ENCODE measurements at regions not wholly inside any gene's neighbourhood (a gene's known extent, or its start where the extent isn't known, plus 50 kb on each side); places are given as distances from the start of the nearest gene placed in this dataset.
"Not testable (repeated sequence)": the region's sequence is repeated elsewhere in the genome, so short reads cannot be mapped to it uniquely, and the experiment has no call there.

- no peak for DNase-seq
Measured at GRCh38 chr5:12208366-12209100, 304.3 kb upstream of the CTNND2 start.

DNA sequence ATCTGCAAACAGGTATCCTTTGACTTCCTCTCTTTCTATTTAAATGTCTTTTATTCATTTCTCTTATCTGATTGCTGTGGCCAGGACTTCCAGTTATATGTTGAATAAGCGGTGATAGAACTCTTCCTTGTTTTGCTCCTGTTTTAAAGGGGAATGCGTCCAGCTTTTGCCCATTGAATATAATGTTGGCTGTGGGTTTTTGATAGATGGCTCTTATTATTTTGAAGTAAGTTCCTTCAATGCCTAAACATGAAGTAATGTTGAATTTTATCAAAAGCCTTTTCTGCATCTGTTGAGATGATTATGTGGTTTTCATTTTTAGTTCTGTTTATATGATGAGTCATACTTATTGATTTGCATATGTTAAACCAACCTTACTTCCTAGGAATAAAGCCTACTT, 300.5 kb upstream of the CTNND2 start:
- DNase-seq = no peak

DNA sequence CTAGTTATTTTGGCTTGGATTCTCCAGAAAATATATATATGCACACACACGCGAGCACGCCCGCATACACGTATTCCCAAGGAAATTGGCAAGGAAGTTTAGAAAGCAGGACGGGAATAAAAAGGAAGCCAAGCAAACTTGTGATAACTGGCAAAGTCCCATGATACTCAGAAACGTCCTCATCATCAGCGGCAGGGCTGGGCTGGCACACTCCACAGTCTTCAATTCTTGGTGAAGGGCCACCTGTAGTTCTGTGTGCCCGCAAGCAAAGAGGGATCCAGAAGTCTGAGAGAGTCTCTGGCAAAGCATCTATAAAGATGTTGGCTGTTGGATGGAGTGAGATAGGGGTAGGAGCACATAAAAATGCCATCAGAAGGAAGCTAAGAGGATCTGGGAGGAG, 289.3 kb upstream of the CTNND2 start:
- no peak for DNase-seq

DNA sequence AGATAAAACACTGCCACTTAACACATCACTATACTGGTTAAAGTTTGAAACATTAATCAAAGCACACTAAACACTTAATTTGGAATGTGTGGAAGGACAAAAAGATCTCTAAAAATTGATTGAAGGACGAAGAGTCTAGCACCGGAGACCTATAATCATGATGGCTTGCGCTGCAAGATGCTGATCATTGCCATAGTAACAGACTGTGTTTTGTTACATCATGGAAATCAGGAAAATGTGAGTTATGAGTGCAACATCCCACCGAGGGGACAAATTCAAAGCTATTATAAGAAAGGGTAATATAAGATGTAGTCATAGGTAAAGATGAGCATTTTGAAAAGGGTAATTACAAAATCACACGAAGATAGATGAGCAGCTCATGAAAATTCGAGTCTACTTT, 278.8 kb upstream of the CTNND2 start:
- DNase-seq = no peak

GRCh38 chr5:12177851-12178250, 273.6 kb upstream of the CTNND2 start:
- no peak for DNase-seq

DNA sequence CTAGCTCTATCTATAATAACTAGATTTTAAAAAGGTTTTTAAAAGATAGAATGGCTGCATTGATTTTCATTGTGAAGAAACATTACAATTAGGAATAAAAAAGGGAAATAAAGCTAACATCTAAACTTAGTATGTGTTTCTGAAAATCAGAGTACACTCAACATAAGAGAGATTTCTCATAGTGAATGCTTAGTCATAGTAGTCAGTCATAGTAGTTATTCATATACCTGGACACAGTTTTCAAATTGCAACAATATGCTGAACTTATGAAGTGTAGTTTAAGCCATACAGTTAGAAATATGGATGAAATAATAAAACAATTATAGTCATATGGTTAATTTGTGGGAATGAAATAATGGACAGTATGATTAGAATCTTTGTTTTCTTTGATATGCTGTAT, 273.0 kb upstream of the CTNND2 start:
- DNase-seq = no peak

DNA sequence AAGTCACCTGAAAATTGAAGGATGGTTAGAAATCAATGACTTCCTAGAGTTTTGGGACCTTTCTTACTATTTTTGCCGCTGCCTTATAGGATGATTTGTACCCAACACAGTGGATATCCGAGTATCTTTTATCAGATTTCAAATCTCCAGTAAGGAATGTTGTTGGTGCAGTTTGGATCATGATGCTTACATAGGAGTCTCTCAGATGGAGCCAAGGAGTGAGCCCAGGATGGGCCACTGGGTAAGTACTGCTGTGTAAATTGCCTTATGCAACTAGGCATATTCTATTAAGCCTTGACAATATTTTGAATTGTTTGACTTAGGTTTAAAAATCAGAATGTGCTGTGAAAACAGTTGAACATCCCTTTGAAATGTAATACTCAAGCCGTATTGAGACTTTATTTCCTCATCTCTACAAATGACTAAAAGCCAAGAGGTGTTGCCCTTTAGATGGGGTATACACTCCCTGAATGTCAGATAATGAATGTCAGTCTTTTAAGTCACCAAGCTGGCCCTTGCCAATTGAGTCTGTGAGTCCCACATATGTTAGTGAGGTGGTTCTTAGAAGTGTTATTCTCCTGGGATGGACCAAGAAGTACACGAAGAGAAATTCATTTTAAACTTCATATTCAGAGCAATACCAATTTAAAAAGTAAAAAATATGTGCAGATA, 271.8 kb upstream of the CTNND2 start:
- no peak for DNase-seq

- DNase-seq = no peak
Measured at GRCh38 chr5:12174734-12175133, 270.5 kb upstream of the CTNND2 start.

DNA sequence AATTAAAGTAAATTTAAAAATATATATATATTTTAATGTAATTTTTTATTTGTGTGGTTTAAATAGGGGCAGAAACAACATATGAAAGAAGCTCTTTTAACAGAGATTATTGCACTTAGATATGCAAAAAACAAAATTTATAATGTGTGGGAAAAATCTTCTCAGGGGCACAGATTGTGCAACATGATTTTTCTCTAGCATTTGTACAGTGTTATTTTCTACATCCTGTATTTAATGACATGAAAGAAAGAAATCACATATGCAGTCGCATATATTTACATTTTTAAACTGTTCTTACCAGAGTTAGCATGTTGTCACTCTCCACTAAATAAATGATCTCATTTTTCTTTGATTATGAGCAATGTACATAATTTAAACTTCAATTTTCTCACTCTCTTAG, 265.3 kb upstream of the CTNND2 start:
- no peak for DNase-seq

- DNase-seq = no peak
Measured at GRCh38 chr5:12162863-12163262, 258.6 kb upstream of the CTNND2 start.

DNA sequence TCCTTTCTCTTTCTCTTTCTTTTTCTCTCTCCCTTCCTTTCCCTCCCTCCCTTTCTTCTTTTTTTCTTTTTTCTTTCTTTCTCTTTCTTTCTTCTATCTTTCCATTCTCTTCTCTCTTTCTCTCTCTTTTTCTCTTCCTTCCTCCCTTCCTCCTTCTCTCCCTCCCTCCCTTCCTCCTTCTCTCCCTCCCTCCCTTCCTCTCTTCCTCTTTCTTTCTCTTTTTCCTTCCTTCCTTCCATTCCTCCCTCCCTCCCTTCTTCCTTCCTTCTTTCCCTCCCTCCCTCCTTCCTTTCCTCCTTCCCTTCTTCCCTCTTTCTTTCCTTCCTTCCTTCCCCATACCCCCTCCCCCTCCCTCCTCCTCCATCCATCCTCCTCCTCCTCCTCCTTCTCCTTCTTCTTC, 243.3 kb upstream of the CTNND2 start:
- no peak for DNase-seq

GRCh38 chr5:12141496-12141895, 237.2 kb upstream of the CTNND2 start:
- no peak for DNase-seq

DNA sequence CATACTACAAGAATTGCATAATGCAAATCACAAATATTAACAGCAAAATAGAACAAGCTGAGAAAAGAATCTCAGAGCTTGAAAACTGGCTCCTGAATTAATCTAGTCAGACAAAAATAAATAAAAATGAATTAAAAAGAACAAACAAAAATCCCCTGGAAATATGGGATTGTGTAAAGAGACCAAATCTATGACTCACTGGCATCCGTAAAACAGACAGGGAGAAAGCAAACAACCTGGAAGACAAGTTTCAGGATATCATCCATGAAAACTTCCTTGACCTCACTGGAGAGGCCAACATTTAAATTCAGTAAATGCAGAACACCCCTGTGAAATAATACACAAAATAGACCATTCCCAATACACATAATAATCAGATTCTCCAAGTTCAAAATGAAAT, 229.3 kb upstream of the CTNND2 start:
- no peak for DNase-seq

- DNase-seq = not testable (repeated sequence)
Measured at GRCh38 chr5:12131020-12131419, 226.8 kb upstream of the CTNND2 start.

GRCh38 chr5:12125895-12126294, 221.6 kb upstream of the CTNND2 start:
- no peak for DNase-seq

GRCh38 chr5:12119657-12120056, 215.4 kb upstream of the CTNND2 start:
- DNase-seq = no peak

GRCh38 chr5:12114075-12114474, 209.8 kb upstream of the CTNND2 start:
- DNase-seq = no peak

DNA sequence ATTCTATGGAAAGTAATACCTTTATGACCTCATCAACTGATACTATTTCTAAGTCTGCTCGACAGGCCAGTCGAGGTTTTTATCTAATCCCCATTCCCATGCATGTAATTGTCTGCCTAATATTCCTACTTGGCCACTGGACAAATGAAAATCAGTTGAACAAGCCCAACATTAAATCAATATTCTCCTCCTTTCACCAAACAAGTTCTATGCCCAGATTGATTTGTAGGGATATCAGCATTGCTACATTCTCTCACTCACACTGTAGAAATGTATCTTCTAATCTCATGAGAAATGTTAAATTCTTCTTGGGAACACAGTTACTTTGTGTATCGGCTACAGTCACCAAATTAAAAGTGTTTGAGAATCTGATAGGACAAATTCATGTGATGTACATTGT, 208.8 kb upstream of the CTNND2 start:
- no peak for DNase-seq

GRCh38 chr5:12111261-12111660, 207.0 kb upstream of the CTNND2 start:
- no peak for DNase-seq

GRCh38 chr5:12110629-12111028, 206.4 kb upstream of the CTNND2 start:
- no peak for DNase-seq

GRCh38 chr5:12109075-12109688, 204.9 kb upstream of the CTNND2 start:
- no peak for DNase-seq

DNA sequence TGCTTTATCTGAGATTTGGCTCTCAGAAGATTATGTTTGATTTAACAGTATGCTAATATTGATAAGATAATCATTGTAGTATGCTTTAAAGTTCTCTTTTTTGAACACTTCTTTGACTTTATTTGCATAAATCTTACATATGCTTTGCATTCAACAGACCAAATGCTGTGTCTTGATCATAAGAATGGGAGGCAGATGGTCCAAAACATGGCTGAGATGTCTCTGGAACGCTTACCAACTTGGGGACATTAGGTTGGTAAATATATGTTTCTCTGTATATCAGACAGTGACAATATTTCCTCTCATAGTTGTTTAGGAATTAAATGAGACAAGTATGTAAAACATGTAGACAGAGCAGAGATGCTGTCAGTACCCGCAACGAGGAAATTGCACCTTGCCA, 197.9 kb upstream of the CTNND2 start:
- DNase-seq = no peak

- no peak for DNase-seq
Measured at GRCh38 chr5:12100542-12100941, 196.3 kb upstream of the CTNND2 start.

- no peak for DNase-seq
Measured at GRCh38 chr5:12099296-12099695, 195.1 kb upstream of the CTNND2 start.

Data from activated CD4-positive, CD25-positive, alpha-beta regulatory T cell (primary cell).